Natural killer cell treated with Interleukin-12 subunit alpha and Interleukin-12 subunit beta and Interleukin-15 and Interleukin-18, amount 100 ng/mL, for 72 hours (primary cell): ENCODE measurements at regions not wholly inside any gene's neighbourhood (a gene's known extent, or its start where the extent isn't known, plus 50 kb on each side); places are given as distances from the start of the nearest gene placed in this dataset.
"Not testable (repeated sequence)": the region's sequence is repeated elsewhere in the genome, so short reads cannot be mapped to it uniquely, and the experiment has no call there.

Experiments
- ATAC-seq, 2 donors: fragments of 150-1000 bp; cut with Tn5 transposase in 1 of 2; sonication (Bioruptor Pico), chemical (Tn5 transposase) in 1 of 2; 2 replicates each; pipeline ENCODE4 v1.10.0; 2021
- DNase-seq: peaks from one replicate; pipeline ENCODE4 v3.0.0; 2022; ENCODE audit warnings: low spot score
- H3K27ac Mint-ChIP-seq, 2 donors: 1 replicate in 1 of 2; 2 replicates in 1 of 2; pipeline ENCODE4 v1.8.0; 2022; ENCODE audit warnings: mixed read lengths in 2 of 2, mild to moderate bottlenecking in 1 of 2, moderate library complexity in 1 of 2
- H3K27me3 Mint-ChIP-seq, 2 donors: 1 replicate in 1 of 2; 2 replicates in 1 of 2; pipeline ENCODE4 v1.8.0; 2022; ENCODE audit warnings: mixed read lengths in 2 of 2
- H3K36me3 Mint-ChIP-seq: one replicate; pipeline ENCODE4 v1.8.0; 2022; ENCODE audit warnings: mixed read lengths
- H3K4me1 Mint-ChIP-seq, 2 donors: 1 replicate in 1 of 2; 2 replicates in 1 of 2; pipeline ENCODE4 v1.8.0; 2022; ENCODE audit warnings: low read depth in 2 of 2, mixed read lengths in 2 of 2, mild to moderate bottlenecking in 1 of 2
- H3K4me3 Mint-ChIP-seq: one replicate; pipeline ENCODE4 v1.8.0; 2022; ENCODE audit warnings: mixed read lengths
- H3K9me3 Mint-ChIP-seq: 2 replicates; pipeline ENCODE4 v1.8.0; 2022; ENCODE audit warnings: mixed read lengths

DNA sequence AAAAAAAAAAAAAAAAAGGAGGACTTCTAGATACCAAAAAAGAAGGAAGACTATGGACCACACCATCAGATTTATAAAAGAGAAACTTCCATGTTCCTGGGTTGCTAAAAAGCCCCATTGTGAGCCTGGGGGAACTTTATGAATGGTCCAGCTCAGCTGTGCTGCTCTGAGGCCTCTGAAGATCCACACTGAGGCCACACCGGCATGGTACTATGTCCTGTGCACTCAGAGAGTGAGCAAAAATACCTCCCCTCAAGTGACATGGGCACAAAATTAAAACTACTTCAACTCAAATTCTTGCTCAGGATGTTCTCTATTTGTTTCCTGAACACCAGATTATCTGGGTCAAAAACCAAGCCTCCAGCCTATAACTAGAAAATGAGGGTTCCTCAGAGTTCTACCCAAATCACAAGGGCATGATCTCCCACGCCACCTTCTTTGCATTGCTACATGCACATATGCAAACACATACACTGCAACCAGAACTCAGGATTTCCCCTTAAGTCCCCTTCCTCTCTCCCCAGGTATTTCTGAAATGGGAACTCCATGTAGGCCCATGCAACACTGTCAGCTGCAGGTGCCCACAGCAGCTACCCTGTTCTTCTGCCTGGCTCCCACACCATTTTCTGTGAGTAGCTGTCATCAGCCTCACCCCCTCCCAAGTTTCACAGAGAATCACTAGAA is 94.4 kb downstream of the SH3GLB1 start:
- peaks cover 4% of the 10 kb centered on the region for H3K9me3 Mint-ChIP-seq
- H3K27ac Mint-ChIP-seq, result no peak overlapping the region
- peak in 1 of 2 donors; percentile 24 for ATAC-seq
- H3K36me3 Mint-ChIP-seq, result no peaks in the 10 kb centered on the region
- peaks cover 0 to 2% of the 10 kb centered on the region in 2 donors for H3K4me1 Mint-ChIP-seq
- H3K27me3 Mint-ChIP-seq, result no peaks in the 10 kb centered on the region
- no peak overlapping the region for H3K4me3 Mint-ChIP-seq
- no peak for DNase-seq

DNA sequence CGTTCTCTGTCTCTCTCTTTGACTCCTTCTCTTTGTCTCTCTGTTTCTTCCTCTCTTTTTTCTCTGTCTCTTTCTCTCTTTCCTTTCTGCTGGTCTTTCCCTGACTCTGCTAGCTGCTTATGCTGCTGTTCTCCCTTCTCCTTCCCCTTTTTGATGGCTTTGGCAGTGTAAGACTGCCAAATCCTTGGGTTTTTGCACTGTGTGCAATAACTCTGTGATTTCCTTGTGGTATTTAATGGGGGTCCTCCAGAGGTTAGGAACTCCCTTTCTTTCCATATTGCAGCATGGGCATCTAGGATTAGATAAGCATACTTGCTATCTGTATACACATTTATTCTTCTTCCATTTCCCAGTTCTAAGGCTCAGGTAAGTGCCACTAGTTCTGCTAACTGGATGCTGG is 99.3 kb downstream of the SH3GLB1 start:
- not testable (repeated sequence) for H3K4me3 Mint-ChIP-seq, H3K27me3 Mint-ChIP-seq, DNase-seq, H3K9me3 Mint-ChIP-seq, H3K36me3 Mint-ChIP-seq, H3K4me1 Mint-ChIP-seq, ATAC-seq, H3K27ac Mint-ChIP-seq

DNA sequence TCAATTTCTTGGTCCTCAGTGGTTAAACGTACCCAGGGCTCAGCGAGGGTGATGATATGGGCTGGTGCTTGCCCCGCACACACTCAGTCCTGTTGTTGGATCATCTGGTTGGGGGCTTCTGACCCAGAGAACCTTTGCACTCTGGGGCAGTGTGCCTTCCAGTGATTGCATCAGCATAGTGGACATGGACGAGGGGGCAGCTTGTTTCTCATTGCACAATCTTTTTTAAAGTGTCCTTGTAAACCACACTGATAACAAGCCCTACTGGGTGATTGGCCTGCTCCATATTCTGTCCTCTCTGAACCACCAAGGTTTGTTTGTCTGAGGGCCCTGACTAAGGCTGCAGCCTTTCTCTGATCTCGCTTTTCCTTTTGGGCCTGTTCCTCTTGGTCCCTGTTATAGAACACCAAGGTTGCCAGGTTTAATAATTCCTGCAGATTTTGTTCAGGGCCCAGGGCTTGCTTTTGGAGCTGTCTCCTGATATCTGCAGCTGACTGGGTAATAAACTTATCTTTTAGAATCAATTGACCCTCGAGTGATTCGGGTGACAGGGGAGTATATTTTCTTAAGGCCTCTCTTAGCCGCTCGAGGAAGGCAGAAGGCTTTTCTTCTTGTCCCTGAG is 101.6 kb downstream of the SH3GLB1 start:
- not testable (repeated sequence) for H3K9me3 Mint-ChIP-seq, H3K4me1 Mint-ChIP-seq, ATAC-seq, DNase-seq, H3K27ac Mint-ChIP-seq, H3K4me3 Mint-ChIP-seq, H3K27me3 Mint-ChIP-seq, H3K36me3 Mint-ChIP-seq

DNA sequence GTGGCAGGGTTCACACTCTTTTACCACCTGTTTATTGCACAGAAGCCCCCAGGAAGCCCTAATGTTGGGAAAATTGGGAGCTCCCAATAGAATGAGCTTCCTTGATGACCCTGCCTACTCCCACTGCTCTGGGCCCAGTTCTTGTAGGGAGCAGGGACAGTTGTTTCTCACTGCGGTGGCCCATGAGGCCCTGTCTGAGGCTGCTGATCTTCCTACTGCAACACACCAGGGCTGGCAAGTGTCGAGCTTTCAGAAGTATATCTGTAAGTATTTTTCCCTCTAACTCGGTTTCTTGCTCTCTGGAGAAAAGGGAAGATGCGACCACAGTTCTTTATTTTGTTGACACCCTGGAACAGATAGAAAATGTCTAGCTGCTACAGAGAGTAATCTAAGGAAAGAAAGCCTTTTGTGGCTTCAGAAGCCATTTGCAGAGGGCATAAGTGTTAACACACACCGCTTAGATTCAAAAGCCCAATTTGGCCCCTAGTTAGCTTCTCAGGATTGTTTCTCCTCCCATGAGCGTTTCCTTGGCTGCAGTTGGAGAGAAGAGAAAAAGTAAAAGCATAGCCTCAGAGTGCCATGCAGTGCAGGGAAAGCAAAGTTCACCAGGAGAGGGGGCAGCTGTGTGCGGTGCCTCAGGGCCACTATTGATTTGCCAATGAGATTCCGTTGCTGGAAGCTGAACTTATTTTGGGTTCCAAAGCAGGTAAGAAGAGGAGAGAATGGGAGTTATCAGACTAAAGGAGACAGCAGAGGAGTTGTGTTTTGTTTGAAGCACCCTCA is 102.6 kb downstream of the SELENOF start:
- Mint-ChIP-seq H3K27ac (no peak overlapping the region), H3K9me3 (no peaks in the 10 kb centered on the region), H3K4me1 (no peaks in the 10 kb centered on the region), H3K27me3 (peaks cover 9 to 11% of the 10 kb centered on the region in 2 donors), H3K36me3 (no peaks in the 10 kb centered on the region), H3K4me3 (no peak overlapping the region)
- DNase-seq, result no peak
- ATAC-seq, result no peak

DNA sequence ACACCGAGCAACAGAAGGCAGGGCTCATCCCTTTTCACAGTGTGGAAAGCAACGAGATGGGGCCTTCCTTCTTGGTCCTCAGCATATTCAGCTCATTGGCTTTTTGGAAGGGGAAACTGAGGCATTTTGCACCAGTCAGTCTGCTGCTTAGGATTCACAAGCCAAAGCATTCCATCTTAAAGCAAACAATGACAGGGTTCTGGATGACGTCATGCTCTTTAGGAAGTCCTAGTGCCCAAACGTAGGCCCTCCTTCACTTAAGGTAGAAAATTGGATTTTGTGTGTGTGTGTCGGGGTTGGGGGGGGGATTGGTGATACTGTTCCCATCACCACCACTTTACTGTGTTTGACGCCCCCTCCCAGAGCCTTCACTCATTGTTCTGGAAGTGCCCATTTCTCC is 101.6 kb downstream of the SELENOF start:
- ATAC-seq (no peak), DNase-seq (no peak)
- Mint-ChIP-seq H3K4me3 (no peak overlapping the region), H3K27ac (no peak overlapping the region), H3K27me3 (peaks cover 9 to 11% of the 10 kb centered on the region in 2 donors), H3K9me3 (no peaks in the 10 kb centered on the region), H3K4me1 (no peaks in the 10 kb centered on the region), H3K36me3 (no peaks in the 10 kb centered on the region)
